GM21786 (cell line): ENCODE measurements at regions not wholly inside any gene's neighbourhood (a gene's known extent, or its start where the extent isn't known, plus 50 kb on each side); places are given as distances from the start of the nearest gene placed in this dataset.

Experiments used
- ATAC-seq: cut with Tn5 transposase; IDR thresholded peaks from one replicate; pipeline ENCODE4 v1.9.1; 2021; ENCODE audit not compliant: unreplicated experiment

GRCh38 chr13:73765651-73766384, 368.4 kb downstream of the KLF12 start:
- ATAC-seq, result peak; percentile 67

- ATAC-seq, result no peak
These were observed 374.8 kb downstream of the KLF12 start for GRCh38 chr13:73759434-73759833.

- ATAC-seq, result no peak
These were observed 376.5 kb downstream of the KLF12 start for GRCh38 chr13:73757481-73758233.

- peak; percentile 77 for ATAC-seq
These were observed 379.4 kb downstream of the KLF12 start for GRCh38 chr13:73754727-73755292.

GRCh38 chr13:73754241-73754640, 380.0 kb downstream of the KLF12 start:
- ATAC-seq, result no peak

GRCh38 chr13:73751290-73751689, 382.9 kb downstream of the KLF12 start:
- no peak for ATAC-seq

GRCh38 chr13:73748404-73748803, 385.8 kb downstream of the KLF12 start:
- no peak for ATAC-seq

- no peak for ATAC-seq
These were observed 389.0 kb downstream of the KLF12 start for GRCh38 chr13:73745190-73745589.

GRCh38 chr13:73742982-73743381, 391.2 kb downstream of the KLF12 start:
- ATAC-seq, result no peak

- ATAC-seq, result no peak
These were observed 392.5 kb downstream of the KLF12 start for GRCh38 chr13:73741742-73742141.

GRCh38 chr13:73741111-73741510, 393.1 kb downstream of the KLF12 start:
- ATAC-seq, result no peak

GRCh38 chr13:73740666-73741065, 393.5 kb downstream of the KLF12 start:
- no peak for ATAC-seq

- no peak for ATAC-seq
These were observed 394.8 kb downstream of the KLF12 start for GRCh38 chr13:73739394-73739793.

- ATAC-seq, result no peak
These were observed 395.6 kb downstream of the KLF12 start for GRCh38 chr13:73738626-73739025.

GRCh38 chr13:73737214-73737613, 397.0 kb downstream of the KLF12 start:
- ATAC-seq, result no peak

- ATAC-seq, result no peak
These were observed 400.5 kb downstream of the KLF12 start for GRCh38 chr13:73733706-73734105.

- ATAC-seq, result no peak
These were observed 401.9 kb downstream of the KLF12 start for GRCh38 chr13:73732350-73732749.

GRCh38 chr13:73731564-73731963, 402.6 kb downstream of the KLF12 start:
- no peak for ATAC-seq

GRCh38 chr13:73730014-73730413, 404.2 kb downstream of the KLF12 start:
- no peak for ATAC-seq

GRCh38 chr13:73729046-73729445, 405.2 kb downstream of the KLF12 start:
- ATAC-seq, result no peak

GRCh38 chr13:73722120-73722519, 412.1 kb downstream of the KLF12 start:
- peak; percentile 88 for ATAC-seq

GRCh38 chr13:73721571-73721970, 412.6 kb downstream of the KLF12 start:
- no peak for ATAC-seq
